AG09319 (cell line): ENCODE measurements at regions not wholly inside any gene's neighbourhood (a gene's known extent, or its start where the extent isn't known, plus 50 kb on each side); places are given as distances from the start of the nearest gene placed in this dataset.

Experiments
- DNase-seq: peaks from one replicate; pipeline ENCODE4 v3.0.0-alpha.2; 2010; ENCODE audit warnings: low read depth; ENCODE audit errors: extremely low read depth
- CTCF ChIP-seq: IDR thresholded peaks from 2 replicates; pipeline ENCODE4 v1.5.1; 2011; ENCODE audit warnings: low read depth, mild to moderate bottlenecking, inconsistent platforms, low read length, moderate library complexity

- no peak for TF ChIP-seq CTCF
- no peak for DNase-seq
These were observed 178.8 kb upstream of the STAC start for GRCh38 chr3:36201546-36201945.

GRCh38 chr3:36206956-36207580 lies 173.2 kb upstream of the STAC start:
- DNase-seq: no peak
- no peak for TF ChIP-seq CTCF

GRCh38 chr3:36210840-36211651 lies 169.3 kb upstream of the STAC start:
- DNase-seq: no peak
- no peak; the same call in 1 of the 2 replicates for TF ChIP-seq CTCF

GRCh38 chr3:36211652-36211999 lies 168.7 kb upstream of the STAC start:
- no peak for DNase-seq
- TF ChIP-seq CTCF: no peak

GRCh38 chr3:36212251-36212650 lies 168.1 kb upstream of the STAC start:
- peak; percentile 77 for DNase-seq

GRCh38 chr3:36214460-36214859 lies 165.8 kb upstream of the STAC start:
- no peak for TF ChIP-seq CTCF
- DNase-seq: no peak

More at GRCh38 chr3:36212251-36212650, 168.1 kb upstream of the STAC start:
- no peak for TF ChIP-seq CTCF

- no peak for TF ChIP-seq CTCF
- DNase-seq: no peak
These were observed 165.1 kb upstream of the STAC start for GRCh38 chr3:36215241-36215640.
